Kidney epithelial cell (primary cell): ENCODE measurements at regions not wholly inside any gene's neighbourhood (a gene's known extent, or its start where the extent isn't known, plus 50 kb on each side); places are given as distances from the start of the nearest gene placed in this dataset.

Source experiments
- DNase-seq: peaks from one replicate; pipeline ENCODE4 v3.0.0-alpha.2; 2010; ENCODE audit warnings: low read depth
- H3K27me3 ChIP-seq: 2 replicates; pipeline ENCODE4 v1.6.0; 2011; ENCODE audit warnings: low read length; ENCODE audit not compliant: control insufficient read depth, insufficient read depth
- H3K36me3 ChIP-seq: 2 replicates; pipeline ENCODE4 v1.5.1; 2011; ENCODE audit warnings: low read length; ENCODE audit not compliant: control insufficient read depth, insufficient read depth
- H3K4me3 ChIP-seq: 2 replicates; pipeline ENCODE4 v1.5.1; 2011; ENCODE audit warnings: low read depth, mild to moderate bottlenecking, control low read depth, low read length
- TF ChIP-seq, protein P1 (sequence below): IDR thresholded peaks from 2 replicates; pipeline ENCODE4 v1.5.1; 2011; ENCODE audit warnings: mild to moderate bottlenecking, moderate library complexity, low read length, control low read depth, inconsistent platforms; ENCODE audit not compliant: insufficient read depth, poor library complexity, severe bottlenecking

DNA sequence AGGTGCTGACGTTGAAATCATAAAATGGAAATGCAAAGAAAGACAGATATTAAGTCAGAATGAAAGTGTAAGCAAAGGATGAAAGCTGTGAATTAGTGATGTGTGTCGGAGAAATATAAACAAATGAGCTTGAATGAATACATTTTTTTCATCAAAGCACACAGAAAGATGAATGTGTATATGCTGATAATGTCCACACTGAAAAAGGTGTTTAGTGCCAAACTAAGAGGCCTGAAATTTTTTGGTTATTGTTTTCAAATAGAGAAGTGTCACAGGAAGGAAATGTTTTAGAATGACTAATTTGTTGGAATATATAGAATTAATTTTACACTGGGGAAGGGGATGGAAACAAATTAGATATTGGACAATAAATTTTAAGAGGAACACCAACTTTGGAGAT, 1217.6 kb downstream of the PCDH18 start:
- Histone ChIP-seq H3K27me3 (no peaks in the 10 kb centered on the region), H3K36me3 (no peaks in the 10 kb centered on the region), H3K4me3 (no peak overlapping the region)
- DNase-seq, result no peak
- TF ChIP-seq, protein P1, sequence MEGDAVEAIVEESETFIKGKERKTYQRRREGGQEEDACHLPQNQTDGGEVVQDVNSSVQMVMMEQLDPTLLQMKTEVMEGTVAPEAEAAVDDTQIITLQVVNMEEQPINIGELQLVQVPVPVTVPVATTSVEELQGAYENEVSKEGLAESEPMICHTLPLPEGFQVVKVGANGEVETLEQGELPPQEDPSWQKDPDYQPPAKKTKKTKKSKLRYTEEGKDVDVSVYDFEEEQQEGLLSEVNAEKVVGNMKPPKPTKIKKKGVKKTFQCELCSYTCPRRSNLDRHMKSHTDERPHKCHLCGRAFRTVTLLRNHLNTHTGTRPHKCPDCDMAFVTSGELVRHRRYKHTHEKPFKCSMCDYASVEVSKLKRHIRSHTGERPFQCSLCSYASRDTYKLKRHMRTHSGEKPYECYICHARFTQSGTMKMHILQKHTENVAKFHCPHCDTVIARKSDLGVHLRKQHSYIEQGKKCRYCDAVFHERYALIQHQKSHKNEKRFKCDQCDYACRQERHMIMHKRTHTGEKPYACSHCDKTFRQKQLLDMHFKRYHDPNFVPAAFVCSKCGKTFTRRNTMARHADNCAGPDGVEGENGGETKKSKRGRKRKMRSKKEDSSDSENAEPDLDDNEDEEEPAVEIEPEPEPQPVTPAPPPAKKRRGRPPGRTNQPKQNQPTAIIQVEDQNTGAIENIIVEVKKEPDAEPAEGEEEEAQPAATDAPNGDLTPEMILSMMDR, result no peak

DNA sequence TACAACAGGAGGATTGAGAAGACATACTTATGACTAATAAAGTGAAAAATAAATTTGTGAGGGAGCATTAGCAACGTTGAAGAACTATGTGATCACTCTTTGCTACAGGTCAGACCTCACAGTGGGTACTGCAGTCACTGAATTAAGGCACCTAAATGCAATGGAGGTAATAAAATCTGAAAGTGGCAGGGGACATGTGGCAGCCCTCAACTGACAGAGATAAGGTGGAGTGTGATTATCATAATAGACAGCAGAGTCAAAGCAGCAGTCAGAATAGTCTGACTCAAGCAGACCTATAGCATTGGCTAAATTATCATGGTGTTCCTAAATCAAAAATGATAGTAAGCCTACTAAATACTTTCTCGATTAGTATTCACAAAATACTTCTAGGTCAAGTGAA, 1220.5 kb downstream of the PCDH18 start:
- H3K36me3 ChIP-seq, result no peaks in the 10 kb centered on the region

DNA sequence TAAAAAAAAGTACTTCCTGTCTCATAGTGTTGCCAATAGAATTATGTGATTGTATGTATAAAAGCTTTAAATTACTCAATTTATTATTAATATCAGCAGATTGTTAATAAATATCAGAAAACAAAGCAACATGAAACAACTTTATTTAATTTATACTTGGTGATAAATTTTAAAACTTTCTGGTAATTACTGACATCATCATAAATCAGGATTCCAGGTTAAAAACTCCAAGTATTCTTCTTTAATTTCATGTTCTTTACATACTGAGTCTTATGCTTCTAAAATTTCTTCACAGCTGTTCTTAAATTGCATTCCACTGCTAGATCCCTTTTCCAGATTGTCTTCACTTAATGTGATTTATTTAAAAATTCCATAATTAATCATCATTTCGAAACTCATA, 1224.5 kb downstream of the PCDH18 start:
- no peaks in the 10 kb centered on the region for H3K36me3 ChIP-seq
- H3K4me3 ChIP-seq, result no peak overlapping the region
- TF ChIP-seq, protein P1, result no peak
- no peak for DNase-seq
- H3K27me3 ChIP-seq, result no peaks in the 10 kb centered on the region

More for the DNA sequence above, 1220.5 kb downstream of the PCDH18 start:
- H3K27me3 ChIP-seq, result no peaks in the 10 kb centered on the region
- H3K4me3 ChIP-seq, result no peak overlapping the region
- TF ChIP-seq, protein P1, result no peak
- no peak for DNase-seq

DNA sequence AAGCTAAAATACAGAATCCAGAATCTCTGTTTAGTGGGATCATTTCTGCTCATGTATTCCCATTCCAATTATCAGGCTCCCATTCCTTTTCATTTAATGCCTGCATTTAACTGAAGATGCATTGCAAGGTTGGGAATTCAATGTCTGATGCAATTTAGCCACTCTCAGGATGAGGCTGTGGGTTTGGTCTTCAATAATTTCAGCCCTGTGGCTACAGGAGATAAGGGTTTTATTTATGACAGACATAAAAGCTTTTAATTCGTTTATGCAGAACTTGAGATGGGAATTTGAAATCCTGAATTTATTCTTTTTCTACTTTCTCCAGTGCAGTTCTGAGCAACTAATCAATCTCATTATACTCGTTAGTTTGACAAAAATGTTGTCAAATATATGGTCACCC, 1225.9 kb downstream of the PCDH18 start:
- no peak for DNase-seq
- Histone ChIP-seq H3K27me3 (no peaks in the 10 kb centered on the region), H3K4me3 (no peak overlapping the region), H3K36me3 (no peaks in the 10 kb centered on the region)
- TF ChIP-seq, protein P1, result no peak

DNA sequence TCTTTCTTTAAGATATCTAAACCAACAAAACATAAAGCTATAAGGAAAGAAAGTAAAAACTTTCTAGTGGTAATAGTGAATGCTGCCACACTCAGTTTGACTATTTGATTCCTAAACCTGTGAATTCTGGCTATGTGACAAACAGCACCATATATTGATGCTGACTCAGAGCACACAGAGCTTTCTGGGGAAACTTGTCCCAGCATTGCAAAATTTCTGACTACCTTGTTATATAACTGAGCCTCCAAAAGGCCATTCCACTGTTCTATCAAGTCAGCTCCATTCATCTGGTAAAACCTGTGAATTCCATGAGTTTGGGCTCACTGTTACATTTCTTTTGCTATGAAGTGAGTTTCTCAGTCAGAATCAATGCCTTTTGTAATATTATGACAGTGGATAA, 1229.7 kb downstream of the PCDH18 start:
- TF ChIP-seq, protein P1, result no peak
- DNase-seq, result no peak
- Histone ChIP-seq H3K36me3 (no peaks in the 10 kb centered on the region), H3K27me3 (no peaks in the 10 kb centered on the region), H3K4me3 (no peak overlapping the region)

DNA sequence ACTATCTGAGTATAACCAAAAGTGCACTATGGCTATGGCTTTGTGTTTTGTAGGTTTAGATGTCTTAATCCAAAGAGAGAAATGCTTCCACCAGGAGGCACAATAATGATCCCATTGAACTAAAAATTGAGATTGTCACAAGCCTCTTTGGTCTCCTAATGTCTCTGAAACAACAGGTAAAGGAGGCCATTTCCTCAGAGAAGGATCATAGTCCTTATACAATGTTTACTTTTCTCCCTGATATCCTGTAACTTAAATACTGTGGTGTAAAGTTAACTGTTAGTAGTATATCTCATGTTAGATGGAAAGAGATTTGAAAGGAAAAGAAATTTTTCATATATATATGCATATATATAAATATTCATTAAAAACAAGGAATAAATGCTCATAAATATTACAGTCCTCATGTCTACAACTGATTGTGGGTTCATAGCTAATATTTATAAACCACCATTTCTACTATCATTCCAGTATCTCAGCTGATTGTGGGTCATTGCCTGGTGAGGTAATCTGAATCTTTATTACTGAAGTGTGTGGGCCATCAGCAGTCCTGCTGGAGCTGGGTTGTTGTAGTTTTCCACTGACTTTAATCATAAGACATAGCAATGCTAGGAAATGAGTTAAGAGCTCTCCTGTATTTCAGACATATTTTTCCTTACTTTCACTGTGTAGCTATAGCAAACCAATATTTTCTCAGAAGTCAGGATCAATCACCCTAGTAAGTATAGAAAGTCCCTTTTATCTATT, 1230.4 kb downstream of the PCDH18 start:
- DNase-seq, result no peak
- Histone ChIP-seq H3K27me3 (no peaks in the 10 kb centered on the region), H3K4me3 (no peak overlapping the region), H3K36me3 (no peaks in the 10 kb centered on the region)
- TF ChIP-seq, protein P1, result no peak
